ENCODE measurements at regions not wholly inside any gene's neighbourhood (a gene's known extent, or its start where the extent isn't known, plus 50 kb on each side); places are given as distances from the start of the nearest gene placed in this dataset.

DNA sequence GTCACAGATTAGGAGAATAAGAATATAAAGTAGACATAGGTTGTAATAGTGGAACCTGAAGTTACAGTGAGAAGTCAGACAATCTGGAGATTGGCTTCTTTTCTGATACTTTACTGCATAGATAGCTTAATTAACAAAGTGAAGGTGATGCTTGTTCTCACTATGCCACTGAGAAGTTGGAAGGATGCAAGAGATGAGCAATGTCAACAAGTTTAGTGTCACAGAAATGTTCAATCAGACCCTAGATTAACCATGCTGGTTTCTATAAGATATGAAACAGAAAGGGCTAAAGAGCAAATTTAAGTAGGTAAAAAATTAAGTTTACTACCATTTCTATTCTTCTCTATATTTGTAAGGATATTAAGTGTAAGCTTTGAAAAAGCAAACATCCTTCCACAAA is 838.6 kb upstream of the SORCS1 start:
- Histone ChIP-seq H3K4me3 (ENCODE audit: low read depth in 2 of 2, low read length in 2 of 2) (no peak overlapping the region), H3K36me3 (ENCODE audit: control insufficient read depth, insufficient read depth, low read length) (no peaks in the 10 kb centered on the region), H3K4me1 (ENCODE audit: control insufficient read depth, insufficient read depth, low read length) (no peaks in the 10 kb centered on the region), H3K27ac (ENCODE audit: low read length) (no peak overlapping the region), H3K9me3 (ENCODE audit: control insufficient read depth, insufficient read depth, low read depth, low read length) (no peaks in the 10 kb centered on the region), H3K27me3 (ENCODE audit: control insufficient read depth, insufficient read depth, low read length) (no peaks in the 10 kb centered on the region)
- intact Hi-C loops (cut with micrococcal nuclease; ENCODE audit: unreplicated experiment): no loop called here
- CTCF ChIA-PET: no interaction called here
- in situ Hi-C loops (cut with HindIII; ENCODE audit: low pct_unique_long_range_greater_than_20kb, low sequenced_read_pairs): no loop called here
- no peak for TF ChIP-seq TCF7L2 (IDR thresholded peaks at IDR 0.05; ENCODE audit: low read depth, low read length)
- no peak for TF ChIP-seq SIN3A (IDR thresholded peaks at IDR 0.05; ENCODE audit: borderline replicate concordance, insufficient read depth, low read depth, low read length)
- TF ChIP-seq POLR2AphosphoS5 (IDR thresholded peaks at IDR 0.05; ENCODE audit: low read depth, low read length): no peak
- TF ChIP-seq, protein P1, sequence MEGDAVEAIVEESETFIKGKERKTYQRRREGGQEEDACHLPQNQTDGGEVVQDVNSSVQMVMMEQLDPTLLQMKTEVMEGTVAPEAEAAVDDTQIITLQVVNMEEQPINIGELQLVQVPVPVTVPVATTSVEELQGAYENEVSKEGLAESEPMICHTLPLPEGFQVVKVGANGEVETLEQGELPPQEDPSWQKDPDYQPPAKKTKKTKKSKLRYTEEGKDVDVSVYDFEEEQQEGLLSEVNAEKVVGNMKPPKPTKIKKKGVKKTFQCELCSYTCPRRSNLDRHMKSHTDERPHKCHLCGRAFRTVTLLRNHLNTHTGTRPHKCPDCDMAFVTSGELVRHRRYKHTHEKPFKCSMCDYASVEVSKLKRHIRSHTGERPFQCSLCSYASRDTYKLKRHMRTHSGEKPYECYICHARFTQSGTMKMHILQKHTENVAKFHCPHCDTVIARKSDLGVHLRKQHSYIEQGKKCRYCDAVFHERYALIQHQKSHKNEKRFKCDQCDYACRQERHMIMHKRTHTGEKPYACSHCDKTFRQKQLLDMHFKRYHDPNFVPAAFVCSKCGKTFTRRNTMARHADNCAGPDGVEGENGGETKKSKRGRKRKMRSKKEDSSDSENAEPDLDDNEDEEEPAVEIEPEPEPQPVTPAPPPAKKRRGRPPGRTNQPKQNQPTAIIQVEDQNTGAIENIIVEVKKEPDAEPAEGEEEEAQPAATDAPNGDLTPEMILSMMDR (IDR thresholded peaks at IDR 0.05): no peak
- TF ChIP-seq, protein P2, sequence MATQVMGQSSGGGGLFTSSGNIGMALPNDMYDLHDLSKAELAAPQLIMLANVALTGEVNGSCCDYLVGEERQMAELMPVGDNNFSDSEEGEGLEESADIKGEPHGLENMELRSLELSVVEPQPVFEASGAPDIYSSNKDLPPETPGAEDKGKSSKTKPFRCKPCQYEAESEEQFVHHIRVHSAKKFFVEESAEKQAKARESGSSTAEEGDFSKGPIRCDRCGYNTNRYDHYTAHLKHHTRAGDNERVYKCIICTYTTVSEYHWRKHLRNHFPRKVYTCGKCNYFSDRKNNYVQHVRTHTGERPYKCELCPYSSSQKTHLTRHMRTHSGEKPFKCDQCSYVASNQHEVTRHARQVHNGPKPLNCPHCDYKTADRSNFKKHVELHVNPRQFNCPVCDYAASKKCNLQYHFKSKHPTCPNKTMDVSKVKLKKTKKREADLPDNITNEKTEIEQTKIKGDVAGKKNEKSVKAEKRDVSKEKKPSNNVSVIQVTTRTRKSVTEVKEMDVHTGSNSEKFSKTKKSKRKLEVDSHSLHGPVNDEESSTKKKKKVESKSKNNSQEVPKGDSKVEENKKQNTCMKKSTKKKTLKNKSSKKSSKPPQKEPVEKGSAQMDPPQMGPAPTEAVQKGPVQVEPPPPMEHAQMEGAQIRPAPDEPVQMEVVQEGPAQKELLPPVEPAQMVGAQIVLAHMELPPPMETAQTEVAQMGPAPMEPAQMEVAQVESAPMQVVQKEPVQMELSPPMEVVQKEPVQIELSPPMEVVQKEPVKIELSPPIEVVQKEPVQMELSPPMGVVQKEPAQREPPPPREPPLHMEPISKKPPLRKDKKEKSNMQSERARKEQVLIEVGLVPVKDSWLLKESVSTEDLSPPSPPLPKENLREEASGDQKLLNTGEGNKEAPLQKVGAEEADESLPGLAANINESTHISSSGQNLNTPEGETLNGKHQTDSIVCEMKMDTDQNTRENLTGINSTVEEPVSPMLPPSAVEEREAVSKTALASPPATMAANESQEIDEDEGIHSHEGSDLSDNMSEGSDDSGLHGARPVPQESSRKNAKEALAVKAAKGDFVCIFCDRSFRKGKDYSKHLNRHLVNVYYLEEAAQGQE (IDR thresholded peaks at IDR 0.05; ENCODE audit: insufficient read depth in 1 of 2, low read depth in 2 of 2, low read length in 1 of 2): no peak
- POLR2A ChIA-PET: no interaction called here
- BruUV-seq (replicated peaks): no TSS peak
- ATAC-seq (no peak), DNase-seq (ENCODE audit: low read depth, low spot score) (no peak)

DNA sequence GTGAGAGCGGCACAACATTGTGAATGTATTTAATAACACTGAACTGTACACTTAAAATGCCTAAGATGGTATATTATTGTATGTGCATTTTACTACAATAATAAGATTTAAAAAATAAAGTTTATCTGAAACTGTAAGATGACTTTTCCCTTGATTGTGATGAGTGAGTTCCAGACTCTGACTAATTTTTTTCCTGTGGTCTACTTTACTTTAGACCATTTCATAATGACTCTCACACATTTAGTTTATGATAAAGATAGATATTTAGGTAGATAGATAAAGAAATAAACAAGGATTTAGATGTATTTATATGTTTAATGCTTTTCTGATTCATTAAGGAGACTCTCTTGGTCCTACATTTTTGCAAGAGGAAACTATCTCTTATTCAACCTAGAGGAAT is 835.9 kb upstream of the SORCS1 start:
- Histone ChIP-seq H3K36me3 (ENCODE audit: control insufficient read depth, insufficient read depth, low read length) (no peaks in the 10 kb centered on the region), H3K4me1 (ENCODE audit: control insufficient read depth, insufficient read depth, low read length) (no peaks in the 10 kb centered on the region), H3K27me3 (ENCODE audit: control insufficient read depth, insufficient read depth, low read length) (no peaks in the 10 kb centered on the region), H3K27ac (ENCODE audit: low read length) (no peak overlapping the region), H3K9me3 (ENCODE audit: control insufficient read depth, insufficient read depth, low read depth, low read length) (no peaks in the 10 kb centered on the region), H3K4me3 (ENCODE audit: low read depth in 2 of 2, low read length in 2 of 2) (no peak overlapping the region)
- ATAC-seq (no peak), DNase-seq (ENCODE audit: low read depth, low spot score) (no peak)
- TF ChIP-seq SIN3A (IDR thresholded peaks at IDR 0.05; ENCODE audit: borderline replicate concordance, insufficient read depth, low read depth, low read length) (no peak), TCF7L2 (IDR thresholded peaks at IDR 0.05; ENCODE audit: low read depth, low read length) (no peak), POLR2AphosphoS5 (IDR thresholded peaks at IDR 0.05; ENCODE audit: low read depth, low read length) (no peak)
- TF ChIP-seq, protein P1 (IDR thresholded peaks at IDR 0.05): no peak
- TF ChIP-seq, protein P2 (IDR thresholded peaks at IDR 0.05; ENCODE audit: insufficient read depth in 1 of 2, low read depth in 2 of 2, low read length in 1 of 2): no peak
- ChIA-PET POLR2A (no interaction called here), CTCF (no interaction called here)
- in situ Hi-C loops (cut with HindIII; ENCODE audit: low pct_unique_long_range_greater_than_20kb, low sequenced_read_pairs): no loop called here
- BruUV-seq (replicated peaks): no TSS peak
- intact Hi-C loops (cut with micrococcal nuclease; ENCODE audit: unreplicated experiment): no loop called here

Data from Panc1 (cell line).